Prostate gland (tissue), 2 donors: ENCODE measurements at regions not wholly inside any gene's neighbourhood (a gene's known extent, or its start where the extent isn't known, plus 50 kb on each side); places are given as distances from the start of the nearest gene placed in this dataset.

Experiments
- DNase-seq: peaks from one replicate; pipeline ENCODE4 v3.0.0-alpha.2; 2019; ENCODE audit warnings: low spot score
- H3K27ac ChIP-seq, 2 donors: fragments of 200-600 bp; sonication (generic); 2 replicates each; pipeline ENCODE4 v1.5.1; 2017 to 2019
- H3K27me3 ChIP-seq: fragments of 200-600 bp; sonication (generic); replicated peaks from 2 replicates; pipeline ENCODE4 v1.5.1; 2019; ENCODE audit not compliant: insufficient read depth
- H3K36me3 ChIP-seq, 2 donors: fragments of 200-600 bp; sonication (generic); 1 replicate in 1 of 2; 2 replicates in 1 of 2; pipeline versions ENCODE4 v1.5.1 to v1.8.1; 2017 to 2019
- H3K4me1 ChIP-seq: fragments of 200-600 bp; sonication (generic); replicated peaks from 2 replicates; pipeline ENCODE4 v1.5.1; 2019
- H3K4me3 ChIP-seq, 2 donors: fragments of 200-600 bp; sonication (generic); 2 replicates each; pipeline ENCODE4 v1.5.1; 2017 to 2019
- H3K9me3 ChIP-seq: fragments of 200-600 bp; sonication (generic); 2 replicates; pipeline ENCODE4 v1.5.1; 2017
- POLR2A ChIP-seq: fragments of 450-650 bp; IDR thresholded peaks from one replicate; pipeline ENCODE4 v1.6.1; 2016; ENCODE audit warnings: antibody characterized with exemption, mild to moderate bottlenecking
- POLR2AphosphoS5 ChIP-seq: sonication (generic); formaldehyde crosslinking; IDR thresholded peaks from one replicate; pipeline ENCODE4 v1.6.1; 2017; ENCODE audit warnings: antibody characterized with exemption
- WGBS: methylation state at CpG from one replicate; pipeline ENCODE4 v1.1.5; 2018; 5-methylcytosine and 5-hydroxymethylcytosine counted together
- intact Hi-C: fragments of 100-400 bp; cut with DNase I; formaldehyde crosslinking; loops from one replicate; pipeline ENCODE4 v1.14.2; 2022
- TF ChIP-seq, protein P1 (sequence below), 4 experiments: fragments of 200-600 bp in 2 of 4; fragments of 450-650 bp in 2 of 4; sonication (generic) in 2 of 4; IDR thresholded peaks; 1 replicate in 3 of 4; 2 replicates in 1 of 4; pipeline ENCODE4 v1.5.1; 2016 to 2019; ENCODE audit warnings: antibody characterized with exemption in 4 of 4, mild to moderate bottlenecking in 2 of 4, moderate library complexity in 2 of 4

DNA sequence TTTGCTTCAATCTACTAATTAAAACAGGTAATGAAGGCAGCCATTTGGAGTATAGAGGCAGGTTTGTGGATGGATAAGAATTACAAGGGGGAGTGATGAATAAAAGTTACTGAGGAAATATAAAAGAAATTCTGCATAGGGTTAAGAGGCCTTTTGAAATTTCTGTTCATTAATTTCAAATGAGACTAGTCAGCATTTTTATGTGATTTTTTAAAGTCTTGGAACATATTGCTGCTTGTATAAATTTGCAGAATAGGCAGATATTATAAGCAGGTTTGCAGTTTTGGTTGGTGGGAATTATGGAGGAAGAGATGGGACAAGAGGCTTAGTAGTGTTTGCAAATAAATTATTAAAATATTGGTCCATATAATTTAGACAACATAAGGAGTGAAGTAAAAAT lies 750.4 kb upstream of the AGA start:
- H3K9me3 ChIP-seq = no peaks in the 10 kb centered on the region
- H3K4me1 ChIP-seq = no peaks in the 10 kb centered on the region
- H3K27me3 ChIP-seq = no peaks in the 10 kb centered on the region
- no peak for DNase-seq
- no peak for TF ChIP-seq POLR2A
- TF ChIP-seq POLR2AphosphoS5 = no peak
- TF ChIP-seq, protein P1, sequence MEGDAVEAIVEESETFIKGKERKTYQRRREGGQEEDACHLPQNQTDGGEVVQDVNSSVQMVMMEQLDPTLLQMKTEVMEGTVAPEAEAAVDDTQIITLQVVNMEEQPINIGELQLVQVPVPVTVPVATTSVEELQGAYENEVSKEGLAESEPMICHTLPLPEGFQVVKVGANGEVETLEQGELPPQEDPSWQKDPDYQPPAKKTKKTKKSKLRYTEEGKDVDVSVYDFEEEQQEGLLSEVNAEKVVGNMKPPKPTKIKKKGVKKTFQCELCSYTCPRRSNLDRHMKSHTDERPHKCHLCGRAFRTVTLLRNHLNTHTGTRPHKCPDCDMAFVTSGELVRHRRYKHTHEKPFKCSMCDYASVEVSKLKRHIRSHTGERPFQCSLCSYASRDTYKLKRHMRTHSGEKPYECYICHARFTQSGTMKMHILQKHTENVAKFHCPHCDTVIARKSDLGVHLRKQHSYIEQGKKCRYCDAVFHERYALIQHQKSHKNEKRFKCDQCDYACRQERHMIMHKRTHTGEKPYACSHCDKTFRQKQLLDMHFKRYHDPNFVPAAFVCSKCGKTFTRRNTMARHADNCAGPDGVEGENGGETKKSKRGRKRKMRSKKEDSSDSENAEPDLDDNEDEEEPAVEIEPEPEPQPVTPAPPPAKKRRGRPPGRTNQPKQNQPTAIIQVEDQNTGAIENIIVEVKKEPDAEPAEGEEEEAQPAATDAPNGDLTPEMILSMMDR (IDR thresholded peaks at IDR 0.05) = no peak
- intact Hi-C loops = no loop called here
- H3K36me3 ChIP-seq = no peaks in the 10 kb centered on the region
- H3K4me3 ChIP-seq = no peak overlapping the region
- H3K27ac ChIP-seq = no peak overlapping the region

DNA sequence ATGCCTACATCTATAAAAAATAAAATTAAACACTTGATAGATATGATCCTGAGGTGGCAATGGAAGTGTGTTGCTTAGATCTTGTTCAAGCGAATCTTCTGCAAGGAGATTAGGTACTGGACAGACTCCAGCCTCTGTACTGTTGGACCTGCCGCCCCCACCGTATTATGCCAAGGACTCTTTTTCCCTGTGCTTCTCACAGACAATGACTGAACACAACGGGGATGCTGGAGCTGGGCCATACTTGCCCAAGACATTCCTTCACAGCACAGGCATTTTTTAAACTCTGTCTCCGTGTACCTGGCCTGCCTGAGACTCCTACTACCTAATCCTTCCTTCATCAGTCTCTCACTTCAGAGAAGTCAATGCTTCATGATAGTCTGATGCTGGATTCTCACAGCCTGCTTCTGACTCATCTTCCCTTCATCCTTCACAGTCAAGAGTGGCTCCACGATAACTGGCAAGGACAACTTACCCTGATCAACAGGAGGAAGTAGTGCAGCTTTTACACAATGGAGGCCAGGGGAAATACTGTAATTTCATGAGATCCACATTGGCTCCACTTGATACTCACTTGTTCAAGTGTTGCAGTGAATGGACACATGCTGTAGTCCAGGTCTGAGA lies 754.6 kb upstream of the AGA start:
- Histone ChIP-seq H3K4me3 (no peak overlapping the region), H3K27me3 (no peaks in the 10 kb centered on the region), H3K4me1 (no peaks in the 10 kb centered on the region), H3K9me3 (no peaks in the 10 kb centered on the region), H3K27ac (no peak overlapping the region), H3K36me3 (no peaks in the 10 kb centered on the region)
- no peak for DNase-seq
- no peak for TF ChIP-seq POLR2A
- TF ChIP-seq POLR2AphosphoS5 = no peak
- TF ChIP-seq, protein P1 (IDR thresholded peaks at IDR 0.05) = no peak
- WGBS = 79% methylated on average over 6 of the region's 6 CpGs
- intact Hi-C loops = no loop called here

DNA sequence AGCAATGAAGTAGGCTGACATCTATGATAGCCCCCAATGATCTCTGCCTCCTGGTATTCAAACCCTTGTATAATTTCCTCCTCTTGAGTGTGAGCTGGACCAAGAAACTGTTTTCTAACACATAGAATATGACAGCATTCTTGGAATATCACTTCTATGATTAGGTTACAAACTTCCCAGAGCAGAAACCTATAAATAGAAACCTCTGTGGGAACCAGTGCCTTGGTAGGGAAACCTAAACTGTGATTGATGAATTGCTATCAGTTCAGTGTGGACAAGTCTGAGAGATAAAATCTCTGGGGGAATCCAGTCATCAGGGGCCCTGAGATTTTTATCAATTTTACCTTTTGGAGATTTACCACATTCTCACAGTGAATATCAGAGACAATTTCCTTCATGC lies 756.5 kb upstream of the AGA start:
- Histone ChIP-seq H3K27me3 (no peaks in the 10 kb centered on the region), H3K36me3 (no peaks in the 10 kb centered on the region), H3K27ac (no peak overlapping the region), H3K4me3 (no peak overlapping the region), H3K4me1 (no peaks in the 10 kb centered on the region), H3K9me3 (no peaks in the 10 kb centered on the region)
- TF ChIP-seq, protein P1 (IDR thresholded peaks at IDR 0.05) = no peak
- TF ChIP-seq POLR2AphosphoS5 = no peak
- no peak for TF ChIP-seq POLR2A
- intact Hi-C loops = no loop called here
- DNase-seq = no peak

DNA sequence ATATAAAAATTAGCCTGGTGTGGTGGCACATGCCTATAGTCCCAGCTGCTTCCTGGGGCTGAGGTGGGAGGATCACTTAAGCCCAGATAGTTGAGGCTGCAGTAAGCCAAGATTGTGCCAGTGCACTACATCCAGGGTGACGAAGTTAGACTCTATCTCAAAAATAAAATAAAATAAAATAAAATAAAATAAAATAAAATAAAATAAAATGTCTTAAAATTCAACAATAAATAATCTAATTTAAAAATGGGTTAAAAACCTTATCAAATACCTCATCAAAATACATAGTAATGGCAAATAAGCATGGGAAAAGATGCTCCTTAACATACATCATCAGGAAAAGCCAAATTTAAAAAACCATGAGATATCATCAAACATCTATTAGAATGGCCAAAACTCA lies 760.2 kb upstream of the AGA start:
- WGBS = 92% methylated on average over 1 of the region's 1 CpG
- no peaks in the 10 kb centered on the region for H3K36me3 ChIP-seq
- TF ChIP-seq POLR2AphosphoS5 (no peak), POLR2A (no peak)
- TF ChIP-seq, protein P1 (IDR thresholded peaks at IDR 0.05) = no peak
- no peaks in the 10 kb centered on the region for H3K4me1 ChIP-seq
- DNase-seq = no peak
- H3K27ac ChIP-seq = no peak overlapping the region
- intact Hi-C loops = no loop called here
- no peak overlapping the region for H3K4me3 ChIP-seq
- H3K27me3 ChIP-seq = no peaks in the 10 kb centered on the region
- no peaks in the 10 kb centered on the region for H3K9me3 ChIP-seq

DNA sequence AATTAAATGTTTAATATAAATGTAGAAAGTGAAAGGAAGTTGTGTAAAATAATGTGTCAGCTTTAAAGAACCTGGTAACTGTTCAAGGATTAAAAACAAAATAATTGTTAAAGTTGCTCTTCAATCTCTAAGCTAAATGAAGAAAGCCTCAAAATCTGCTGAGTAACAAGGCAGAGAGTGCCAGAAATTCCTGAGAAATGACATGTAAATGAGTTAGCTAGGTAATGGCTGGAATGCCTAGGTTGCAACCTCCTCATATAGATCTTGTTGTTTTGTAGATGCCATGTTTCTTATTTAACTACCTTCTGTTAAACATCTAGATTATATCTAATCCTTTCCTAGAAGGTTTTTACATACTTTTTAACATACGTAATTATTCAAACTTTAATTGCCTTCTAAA lies 763.6 kb upstream of the AGA start:
- H3K4me3 ChIP-seq = no peak overlapping the region
- H3K27me3 ChIP-seq = no peaks in the 10 kb centered on the region
- no peaks in the 10 kb centered on the region for H3K9me3 ChIP-seq
- no peaks in the 10 kb centered on the region for H3K36me3 ChIP-seq
- no peak for DNase-seq
- 71% methylated on average over 1 of the region's 1 CpG for WGBS
- TF ChIP-seq POLR2AphosphoS5 (no peak), POLR2A (no peak)
- TF ChIP-seq, protein P1 (IDR thresholded peaks at IDR 0.05) = no peak
- no peaks in the 10 kb centered on the region for H3K4me1 ChIP-seq
- intact Hi-C loops = no loop called here
- H3K27ac ChIP-seq = no peak overlapping the region
